Omental fat pad (tissue), 3 donors: ENCODE measurements at regions not wholly inside any gene's neighbourhood (a gene's known extent, or its start where the extent isn't known, plus 50 kb on each side); places are given as distances from the start of the nearest gene placed in this dataset.

Experiments
- ATAC-seq: fragments of 150-250 bp; one replicate; pipeline ENCODE4 v1.9.1; 2016; ENCODE audit warnings: mild to moderate bottlenecking, moderate library complexity; ENCODE audit not compliant: low FRiP score
- DNase-seq: peaks from one replicate; pipeline ENCODE4 v3.0.0-alpha.2; 2019; ENCODE audit warnings: low spot score
- CTCF ChIP-seq, 3 donors: fragments of 450-650 bp; IDR thresholded peaks; one replicate each; pipeline ENCODE4 v1.5.1; 2016 to 2017; ENCODE audit warnings: antibody characterized with exemption in 3 of 3, mild to moderate bottlenecking in 3 of 3, moderate library complexity in 2 of 3

GRCh38 chr1:58390091-58390490 is 156.4 kb downstream of the OMA1 start:
- no peak for DNase-seq
- TF ChIP-seq CTCF (IDR thresholded peaks at IDR 0.05), result no peak
- no peak for ATAC-seq

GRCh38 chr1:58380345-58380744 is 166.2 kb downstream of the OMA1 start:
- TF ChIP-seq CTCF (IDR thresholded peaks at IDR 0.05), result no peak
- DNase-seq (no peak), ATAC-seq (no peak)

- TF ChIP-seq CTCF (IDR thresholded peaks at IDR 0.05), result no peak
- ATAC-seq (no peak), DNase-seq (no peak)
Observed at GRCh38 chr1:58367217-58367616, 179.3 kb downstream of the OMA1 start.

GRCh38 chr1:58365328-58365727 is 181.2 kb downstream of the OMA1 start:
- DNase-seq (no peak), ATAC-seq (no peak)
- no peak for TF ChIP-seq CTCF (IDR thresholded peaks at IDR 0.05)

- ATAC-seq (no peak), DNase-seq (no peak)
- TF ChIP-seq CTCF (IDR thresholded peaks at IDR 0.05), result no peak
Observed at GRCh38 chr1:58363585-58363984, 182.9 kb downstream of the OMA1 start.

GRCh38 chr1:58361134-58361533 is 185.4 kb downstream of the OMA1 start:
- no peak for DNase-seq
- no peak for TF ChIP-seq CTCF (IDR thresholded peaks at IDR 0.05)
- ATAC-seq, result no peak

- TF ChIP-seq CTCF (IDR thresholded peaks at IDR 0.05), result no peak
- DNase-seq, result no peak
- ATAC-seq, result no peak
Observed at GRCh38 chr1:58358346-58358745, 188.2 kb downstream of the OMA1 start.
